ENCODE measurements at regions not wholly inside any gene's neighbourhood (a gene's known extent, or its start where the extent isn't known, plus 50 kb on each side); places are given as distances from the start of the nearest gene placed in this dataset.
"Not testable (repeated sequence)": the region's sequence is repeated elsewhere in the genome, so short reads cannot be mapped to it uniquely, and the experiment has no call there.

GRCh38 chr12:28693565-28694219, 455.4 kb upstream of the FAR2 start:
- DNase-seq: no peak

GRCh38 chr12:28698553-28698952, 450.5 kb upstream of the FAR2 start:
- DNase-seq: no peak

- no peak for DNase-seq
Measured at GRCh38 chr12:28699029-28699428, 450.0 kb upstream of the FAR2 start.

DNA sequence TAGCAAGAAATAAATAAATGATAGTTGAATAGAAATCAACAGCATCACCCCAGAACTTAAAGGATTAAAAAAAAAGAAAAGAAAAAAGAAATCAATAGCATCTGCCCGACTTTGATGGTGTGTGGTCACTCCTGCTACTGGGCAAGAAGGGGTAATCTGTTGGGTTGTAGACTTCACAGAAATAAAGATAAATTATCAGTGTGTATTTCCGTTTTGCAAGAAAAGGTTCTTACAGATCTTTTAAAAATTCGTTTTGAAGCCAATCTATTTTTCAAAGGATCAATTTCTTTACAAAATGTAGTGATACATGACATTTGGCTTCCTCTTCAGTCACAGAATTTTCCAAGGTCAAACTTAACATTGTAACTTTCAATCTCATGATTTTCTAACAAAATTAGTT, 448.9 kb upstream of the FAR2 start:
- DNase-seq: no peak

- DNase-seq: no peak
Measured at GRCh38 chr12:28704477-28705169, 444.5 kb upstream of the FAR2 start.

- no peak for DNase-seq
Measured at GRCh38 chr12:28708918-28709371, 440.1 kb upstream of the FAR2 start.

DNA sequence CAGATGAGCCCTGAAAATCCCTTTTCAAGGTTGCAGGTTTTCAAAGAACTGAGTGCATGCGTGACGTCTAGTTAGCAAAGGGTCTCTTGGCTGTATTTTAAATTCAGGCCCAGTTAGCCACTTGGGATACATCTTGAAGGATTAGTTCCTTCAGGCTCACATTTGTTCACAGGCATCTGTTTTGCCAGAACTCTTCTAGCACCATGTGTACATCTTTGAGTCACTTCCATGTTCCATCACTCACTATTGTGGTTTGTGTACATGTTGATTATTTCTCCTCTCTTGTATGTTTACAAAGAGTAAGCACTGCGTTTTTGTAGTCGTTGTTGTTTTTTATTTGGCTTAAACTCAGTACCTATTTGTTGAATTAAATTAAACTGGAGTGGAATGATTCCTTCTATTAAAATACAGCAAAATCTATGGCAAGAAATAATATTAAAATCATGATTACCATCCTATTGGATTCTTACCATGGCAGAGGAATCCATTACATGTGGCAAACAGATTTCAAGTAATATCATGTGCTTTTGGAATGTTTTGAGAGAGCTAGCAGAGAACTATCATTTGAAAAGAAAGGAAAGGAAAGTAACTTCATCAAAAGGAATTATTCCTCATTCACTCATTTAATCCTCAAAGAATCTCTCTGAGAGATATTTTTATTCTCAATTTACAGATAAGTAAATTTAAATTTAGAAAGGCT, 438.9 kb upstream of the FAR2 start:
- no peak for DNase-seq

DNA sequence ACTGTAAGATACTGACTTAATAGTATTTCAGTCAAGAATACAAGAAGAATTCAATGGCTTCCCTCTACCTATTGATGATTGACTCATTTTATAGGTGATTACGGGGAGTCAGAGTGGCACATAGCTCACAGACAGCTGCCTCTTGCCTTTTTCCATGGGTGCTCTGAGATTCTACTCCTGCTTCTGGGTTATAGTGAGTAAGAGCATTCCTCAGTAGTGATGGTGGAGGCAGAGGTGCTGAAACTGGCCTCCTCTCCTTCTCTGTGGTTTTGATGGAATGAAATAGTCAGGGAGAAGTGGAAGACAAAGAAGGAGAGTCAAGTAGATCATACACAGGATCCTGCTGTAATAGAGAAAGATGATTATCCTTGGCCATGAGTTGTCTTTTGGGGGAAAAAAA, 438.2 kb upstream of the FAR2 start:
- DNase-seq: no peak

- no peak for DNase-seq
Measured at GRCh38 chr12:28711421-28711820, 437.7 kb upstream of the FAR2 start.

- DNase-seq: no peak
Measured at GRCh38 chr12:28742791-28743190, 406.3 kb upstream of the FAR2 start.

DNA sequence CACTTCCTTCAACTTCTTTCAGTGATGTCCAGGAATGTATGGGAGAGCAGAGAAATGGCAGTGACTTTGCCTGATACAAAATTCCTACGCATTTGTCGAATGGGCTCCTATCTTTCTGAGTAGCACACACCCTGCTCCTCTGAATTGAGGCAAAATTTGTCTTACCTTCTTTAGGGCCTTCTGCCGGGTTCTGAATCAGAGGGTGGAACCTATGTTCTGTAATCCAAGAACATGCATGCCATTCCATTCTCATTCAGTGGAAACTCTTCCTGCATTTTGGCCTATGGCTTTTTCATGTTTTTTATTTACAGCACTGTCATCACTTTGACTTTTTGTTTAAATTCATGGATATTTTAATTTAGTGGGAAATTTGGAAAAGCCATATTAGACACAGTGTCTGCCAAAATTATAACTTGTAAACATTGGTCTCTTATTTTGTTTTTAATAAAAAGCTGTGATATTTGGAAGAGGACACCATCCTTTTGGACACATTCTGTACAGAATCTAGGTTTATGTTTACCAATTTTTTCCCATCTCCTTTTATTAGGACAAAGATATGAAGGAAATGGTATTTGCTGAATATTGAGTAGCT, 402.2 kb upstream of the FAR2 start:
- no peak for DNase-seq

DNA sequence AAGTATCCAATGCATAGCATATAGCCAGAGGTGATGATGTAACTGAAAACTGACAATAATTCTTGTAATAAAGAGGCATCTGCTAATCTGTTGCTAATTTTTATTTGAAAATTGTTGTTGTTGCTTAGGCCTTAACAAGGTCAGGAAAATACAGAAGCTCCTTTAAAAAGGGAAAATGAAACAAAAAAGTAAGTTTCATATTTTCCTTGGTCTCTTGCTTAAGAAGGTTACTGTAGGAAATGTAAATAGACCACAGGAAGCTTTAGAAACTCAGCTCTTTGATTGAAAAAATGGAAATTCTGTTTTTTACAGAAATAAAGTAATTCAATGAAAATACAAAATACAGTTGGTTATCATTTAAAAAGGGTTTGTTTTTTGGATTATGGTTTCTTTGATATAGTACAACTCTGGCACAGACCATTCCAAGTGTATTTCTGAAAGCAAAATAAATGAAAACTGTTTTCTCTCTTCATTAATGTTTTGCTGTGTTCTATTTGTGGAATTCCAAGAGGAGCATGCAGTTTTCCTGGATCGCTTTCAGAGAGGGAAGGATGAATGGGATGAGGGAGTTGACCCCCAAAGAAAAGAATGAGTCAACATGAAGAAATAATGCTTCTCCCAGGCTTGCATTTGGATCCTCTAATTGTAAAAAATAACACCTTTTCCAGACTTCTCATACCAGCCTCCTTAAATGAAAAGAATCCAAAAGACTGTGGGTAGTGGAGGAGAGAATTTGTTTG, 398.0 kb upstream of the FAR2 start:
- DNase-seq: no peak

GRCh38 chr12:28755027-28755426, 394.1 kb upstream of the FAR2 start:
- no peak for DNase-seq

- DNase-seq: no peak
Measured at GRCh38 chr12:28759333-28759732, 389.7 kb upstream of the FAR2 start.

- not testable (repeated sequence) for DNase-seq
Measured at GRCh38 chr12:28760040-28760903, 388.8 kb upstream of the FAR2 start.

GRCh38 chr12:28761897-28762296, 387.2 kb upstream of the FAR2 start:
- DNase-seq: not testable (repeated sequence)

- no peak for DNase-seq
Measured at GRCh38 chr12:28766398-28766797, 382.7 kb upstream of the FAR2 start.

GRCh38 chr12:28767836-28768348, 381.2 kb upstream of the FAR2 start:
- no peak for DNase-seq

DNA sequence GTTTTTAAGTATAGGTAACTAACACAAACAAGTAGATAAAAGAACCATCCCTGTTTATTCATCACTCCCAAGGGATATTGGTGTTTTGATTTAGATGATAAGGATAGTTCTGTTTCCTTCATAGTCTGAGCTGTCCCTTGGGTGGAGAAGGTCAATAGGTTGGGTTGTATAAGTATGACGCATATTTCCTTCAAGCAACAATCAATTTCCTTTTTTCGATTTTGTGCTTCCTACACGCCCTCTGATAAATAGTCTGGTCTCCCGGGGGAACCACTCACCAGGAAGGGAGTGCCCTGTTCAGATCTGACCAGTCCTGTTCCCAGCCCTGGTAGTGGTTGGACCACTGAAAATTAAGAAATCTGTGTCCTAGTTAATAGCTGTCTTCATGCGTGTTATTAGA, 378.8 kb upstream of the FAR2 start:
- no peak for DNase-seq

DNA sequence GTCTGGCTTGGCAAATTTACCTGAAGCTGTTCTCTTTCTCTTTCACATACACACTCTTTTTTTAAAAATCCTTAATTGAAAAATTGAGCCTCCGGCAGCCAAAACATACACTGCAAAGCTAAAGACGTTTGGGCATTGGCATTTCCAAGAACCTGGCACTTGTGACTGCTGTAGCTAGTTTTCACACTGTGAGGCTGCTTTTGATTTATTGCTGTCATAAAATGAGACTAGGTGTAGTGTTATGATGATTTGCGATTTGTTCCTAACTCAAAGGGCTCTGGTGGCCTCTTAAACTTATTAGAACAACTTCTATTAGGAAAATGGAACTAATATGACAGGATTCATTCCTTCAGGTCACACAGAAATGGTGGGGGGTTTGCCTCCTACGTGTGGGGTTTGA, 377.1 kb upstream of the FAR2 start:
- no peak for DNase-seq

GRCh38 chr12:28775556-28775955, 373.5 kb upstream of the FAR2 start:
- no peak for DNase-seq

GRCh38 chr12:28776220-28776619, 372.9 kb upstream of the FAR2 start:
- DNase-seq: no peak
